GM13976 (cell line): ENCODE measurements at regions not wholly inside any gene's neighbourhood (a gene's known extent, or its start where the extent isn't known, plus 50 kb on each side); places are given as distances from the start of the nearest gene placed in this dataset.

Source experiments
- DNase-seq: peaks from one replicate; pipeline ENCODE4 v3.0.0; 2012; ENCODE audit warnings: low spot score
- in situ Hi-C: fragments of 300-500 bp; cut with MboI; formaldehyde crosslinking; loops from one replicate; pipeline ENCODE4 v1.12.0; 2022; ENCODE audit warnings: low sequenced_read_pairs, mixed read lengths, inconsistent platforms; ENCODE audit not compliant: unreplicated experiment
- TF ChIP-seq, protein P1 (sequence below): IDR thresholded peaks from 2 replicates; pipeline ENCODE4 v1.5.1; 2012; ENCODE audit warnings: borderline replicate concordance, mild to moderate bottlenecking; ENCODE audit not compliant: insufficient read depth; ENCODE audit errors: extremely low read depth, missing control alignments, control extremely low read depth

DNA sequence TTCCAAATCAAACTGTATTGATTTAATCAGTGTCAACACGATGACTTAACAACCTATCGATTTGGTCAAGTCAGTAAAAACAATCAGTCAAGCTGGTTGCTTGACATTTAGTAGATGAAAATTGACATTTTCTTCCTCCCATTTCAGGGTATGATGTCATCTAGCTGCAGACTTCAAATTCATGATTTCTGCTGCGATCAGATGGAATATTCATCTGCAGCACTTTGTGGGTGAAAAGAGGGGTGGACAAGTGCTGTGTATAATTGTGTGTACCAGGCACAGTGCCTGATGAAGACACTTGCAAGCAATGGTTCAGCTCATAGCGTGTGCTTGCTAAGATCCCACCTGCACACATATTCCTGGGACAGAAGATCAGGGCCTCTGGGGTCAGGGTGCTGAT lies 479.8 kb downstream of the DISC1 start:
- no peak for DNase-seq
- TF ChIP-seq, protein P1, sequence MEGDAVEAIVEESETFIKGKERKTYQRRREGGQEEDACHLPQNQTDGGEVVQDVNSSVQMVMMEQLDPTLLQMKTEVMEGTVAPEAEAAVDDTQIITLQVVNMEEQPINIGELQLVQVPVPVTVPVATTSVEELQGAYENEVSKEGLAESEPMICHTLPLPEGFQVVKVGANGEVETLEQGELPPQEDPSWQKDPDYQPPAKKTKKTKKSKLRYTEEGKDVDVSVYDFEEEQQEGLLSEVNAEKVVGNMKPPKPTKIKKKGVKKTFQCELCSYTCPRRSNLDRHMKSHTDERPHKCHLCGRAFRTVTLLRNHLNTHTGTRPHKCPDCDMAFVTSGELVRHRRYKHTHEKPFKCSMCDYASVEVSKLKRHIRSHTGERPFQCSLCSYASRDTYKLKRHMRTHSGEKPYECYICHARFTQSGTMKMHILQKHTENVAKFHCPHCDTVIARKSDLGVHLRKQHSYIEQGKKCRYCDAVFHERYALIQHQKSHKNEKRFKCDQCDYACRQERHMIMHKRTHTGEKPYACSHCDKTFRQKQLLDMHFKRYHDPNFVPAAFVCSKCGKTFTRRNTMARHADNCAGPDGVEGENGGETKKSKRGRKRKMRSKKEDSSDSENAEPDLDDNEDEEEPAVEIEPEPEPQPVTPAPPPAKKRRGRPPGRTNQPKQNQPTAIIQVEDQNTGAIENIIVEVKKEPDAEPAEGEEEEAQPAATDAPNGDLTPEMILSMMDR: no peak
- in situ Hi-C loops: no loop called here

GRCh38 chr1:232105561-232105960 lies 479.0 kb downstream of the DISC1 start:
- TF ChIP-seq, protein P1: no peak
- in situ Hi-C loops: no loop called here
- no peak for DNase-seq

- DNase-seq: no peak
- in situ Hi-C loops: no loop called here
- TF ChIP-seq, protein P1: no peak
These were observed 474.6 kb downstream of the DISC1 start for GRCh38 chr1:232101231-232101630.

- TF ChIP-seq, protein P1: no peak
- DNase-seq: no peak
These were observed 470.2 kb downstream of the DISC1 start for GRCh38 chr1:232096751-232097150.

More at GRCh38 chr1:232096751-232097150, 470.2 kb downstream of the DISC1 start:
- in situ Hi-C loops: no loop called here
